HG03025 (cell line): ENCODE measurements at regions not wholly inside any gene's neighbourhood (a gene's known extent, or its start where the extent isn't known, plus 50 kb on each side); places are given as distances from the start of the nearest gene placed in this dataset.
"Not testable (repeated sequence)": the region's sequence is repeated elsewhere in the genome, so short reads cannot be mapped to it uniquely, and the experiment has no call there.

Source experiments
- ATAC-seq: cut with Tn5 transposase; IDR thresholded peaks from one replicate; pipeline ENCODE4 v1.9.1; 2021; ENCODE audit warnings: mild to moderate bottlenecking, moderate library complexity; ENCODE audit not compliant: unreplicated experiment, low FRiP score

DNA sequence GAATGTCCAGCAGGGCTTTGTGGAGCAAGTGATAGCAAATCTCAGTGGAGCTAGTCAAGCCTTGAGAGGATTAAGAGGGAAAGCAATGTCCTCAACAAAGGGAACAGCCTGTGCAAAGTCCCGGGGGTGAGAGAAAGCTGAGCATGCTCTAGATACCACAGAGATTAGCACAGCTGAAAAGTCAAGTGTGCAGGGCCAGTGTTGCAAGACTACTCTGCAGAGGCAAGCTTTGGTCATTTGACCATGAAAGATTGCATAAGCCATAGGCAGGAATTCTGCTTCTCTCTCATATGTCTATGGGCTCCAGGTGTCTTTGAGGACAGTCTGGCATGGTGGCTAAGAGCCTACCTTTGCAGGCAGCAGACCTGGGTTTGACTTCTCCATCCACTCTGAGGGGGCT is 181.0 kb upstream of the JUN start:
- no peak for ATAC-seq

DNA sequence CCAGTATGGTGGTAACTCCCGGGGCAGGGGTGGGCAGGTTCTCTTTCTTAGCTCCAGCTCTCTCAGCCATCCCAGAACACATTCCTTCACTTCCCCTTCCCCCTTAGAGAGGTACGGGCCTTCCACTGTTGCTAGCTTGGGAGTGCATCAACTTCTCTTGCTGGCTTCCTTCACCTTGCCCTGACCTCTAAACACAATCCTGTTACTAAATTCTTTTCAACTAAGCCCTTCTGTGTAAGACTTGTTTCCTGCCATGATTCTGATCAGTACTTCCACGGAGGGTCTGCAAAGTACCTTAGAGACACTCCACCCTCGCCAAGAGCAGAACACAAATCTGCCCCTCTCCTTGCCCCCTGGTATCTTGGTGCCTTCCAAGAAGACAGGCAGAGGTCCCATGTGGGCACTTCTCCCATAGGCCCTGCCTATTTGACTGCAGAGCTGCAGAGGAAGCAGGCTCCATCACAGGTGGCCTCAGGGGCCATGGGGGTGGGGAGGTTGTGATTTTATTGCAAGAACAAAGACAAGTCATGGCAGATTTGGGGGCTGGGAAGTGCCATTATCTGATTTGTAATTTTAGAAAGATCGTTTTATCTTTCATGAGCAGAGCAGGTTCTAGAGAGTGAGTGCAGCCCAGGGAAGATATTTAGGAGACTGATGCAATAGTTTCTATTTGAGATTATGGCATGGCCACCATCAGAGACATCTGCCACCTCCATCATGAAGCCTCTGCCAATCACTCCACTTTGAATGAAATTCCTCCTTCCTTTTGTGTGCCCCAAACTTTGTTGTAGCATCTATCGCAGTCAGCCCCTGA is 182.5 kb upstream of the JUN start:
- ATAC-seq = no peak

DNA sequence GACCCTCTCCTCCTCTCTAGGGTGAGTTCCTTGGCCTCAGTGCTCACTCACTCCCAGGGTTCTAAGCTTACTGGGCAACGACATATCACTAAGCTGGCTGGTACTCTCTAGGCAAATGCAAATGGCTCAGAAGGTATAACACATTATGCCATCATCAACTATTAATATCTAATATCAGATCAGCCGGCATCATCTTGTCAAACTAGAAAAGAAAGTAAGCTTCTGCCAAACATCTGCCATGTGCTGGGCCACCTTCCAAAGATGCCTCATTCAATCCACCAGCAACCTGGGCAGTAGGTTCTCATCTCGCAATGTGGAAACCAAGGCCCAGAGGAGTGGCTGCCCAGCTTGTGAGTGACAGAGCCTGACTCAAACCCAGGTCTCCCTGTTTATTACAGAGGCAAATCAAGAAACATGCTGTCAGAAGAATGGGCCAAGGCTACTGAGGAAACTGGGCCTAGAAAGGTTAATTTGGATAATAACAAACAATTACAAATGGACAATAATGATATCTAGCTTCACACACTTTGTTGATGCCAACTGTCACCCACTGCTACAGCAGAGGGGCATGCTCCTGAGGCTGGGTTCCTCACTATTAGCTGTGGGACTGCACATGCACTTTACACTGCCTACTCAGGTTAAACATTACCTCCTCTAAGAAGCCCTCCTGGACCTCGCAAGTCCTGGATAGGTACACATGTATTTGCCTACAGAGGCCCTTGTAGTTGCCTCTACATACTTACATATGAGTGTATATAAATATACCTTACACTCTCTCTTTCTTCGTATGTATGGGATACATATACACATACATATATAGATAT is 183.3 kb upstream of the JUN start:
- ATAC-seq = no peak

DNA sequence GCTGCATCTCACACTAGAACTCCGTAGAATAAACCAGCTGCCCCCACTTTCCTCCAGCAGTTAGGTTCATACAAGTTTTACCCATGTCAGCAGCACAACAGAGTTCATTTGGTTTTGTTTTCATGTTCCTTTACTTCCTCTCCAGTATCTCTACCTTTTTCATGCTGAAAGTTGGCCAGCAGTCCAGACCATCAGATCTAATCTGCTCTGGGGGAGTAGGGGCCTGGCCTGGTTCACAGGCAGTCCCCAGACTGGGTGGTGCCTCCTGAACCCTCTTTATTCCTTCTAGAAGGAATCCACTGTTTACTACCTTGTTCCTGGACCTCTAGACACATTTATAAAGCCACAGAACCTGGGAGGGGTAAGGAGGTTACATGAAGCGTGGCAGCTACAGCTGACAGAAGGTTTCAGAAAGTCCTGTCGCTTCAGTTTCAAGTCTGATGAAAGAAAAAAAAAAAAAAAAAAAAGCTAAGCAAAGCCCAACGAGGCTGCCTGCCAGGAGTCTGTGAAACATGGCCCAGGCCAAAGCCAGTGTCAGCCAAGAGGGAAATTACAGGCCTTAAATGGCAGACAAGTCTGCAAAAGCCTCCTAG is 184.6 kb upstream of the JUN start:
- ATAC-seq = peak; percentile 82

DNA sequence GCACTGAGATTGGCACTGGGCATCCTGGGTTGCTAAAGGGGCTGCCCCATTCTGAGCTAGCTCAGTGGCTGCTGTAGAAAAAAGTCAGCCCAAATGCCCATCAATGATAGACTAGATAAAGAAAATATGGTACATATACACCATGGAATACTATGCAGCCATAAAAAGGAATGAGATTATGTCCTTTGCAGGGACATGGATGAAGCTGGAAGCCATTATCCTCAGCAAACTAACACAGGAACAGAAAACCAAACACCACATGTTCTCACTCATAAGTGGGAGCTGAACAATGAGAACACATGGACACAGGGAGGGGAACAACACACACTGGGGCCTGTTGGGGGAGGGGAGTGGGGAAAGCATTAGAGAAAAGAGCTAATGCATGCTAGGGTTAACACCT is 185.3 kb upstream of the JUN start:
- not testable (repeated sequence) for ATAC-seq

DNA sequence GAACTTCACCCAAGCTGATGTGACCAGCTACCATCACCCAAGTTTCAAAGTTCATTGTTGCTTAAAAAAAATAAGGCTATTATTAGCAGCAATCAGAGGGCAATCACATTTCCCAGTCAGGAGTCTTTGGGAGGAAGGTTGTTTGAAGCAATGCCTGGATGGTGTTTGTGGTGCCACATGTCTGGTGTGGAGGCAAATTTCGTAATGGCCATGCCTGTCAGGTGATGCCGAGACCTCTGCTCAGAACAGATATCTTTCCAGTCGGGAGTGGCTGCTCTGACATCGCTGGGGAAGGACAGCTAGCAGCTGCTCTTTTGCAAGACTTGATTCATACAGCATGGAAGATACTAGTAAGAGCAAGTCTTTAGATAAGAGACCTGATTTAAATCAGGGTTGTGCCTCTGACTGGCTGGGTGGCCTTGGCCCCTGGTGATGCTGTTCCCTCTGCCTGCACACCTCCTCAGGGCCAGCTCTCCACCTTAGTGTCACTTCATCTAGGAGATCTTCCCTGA is 187.8 kb upstream of the JUN start:
- no peak for ATAC-seq

DNA sequence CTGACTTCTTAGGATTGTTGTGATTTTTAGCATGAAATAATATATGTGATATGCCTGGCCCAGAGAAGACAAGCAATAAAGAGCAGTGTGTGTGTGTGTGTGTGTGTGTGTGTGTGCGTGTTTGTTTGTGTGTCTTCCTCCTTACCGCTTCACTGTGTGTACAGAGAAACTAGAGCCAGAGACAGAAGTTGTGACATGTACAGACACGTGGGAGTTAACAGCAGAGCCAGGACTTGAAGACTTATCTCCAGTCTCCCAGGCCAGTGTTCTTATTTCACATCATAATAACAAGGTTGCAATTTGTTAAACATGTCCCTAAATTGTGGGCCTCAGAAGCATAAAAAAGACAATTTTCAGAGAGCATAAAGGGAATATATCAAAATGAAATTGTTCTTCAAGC is 192.0 kb upstream of the JUN start:
- ATAC-seq = no peak

DNA sequence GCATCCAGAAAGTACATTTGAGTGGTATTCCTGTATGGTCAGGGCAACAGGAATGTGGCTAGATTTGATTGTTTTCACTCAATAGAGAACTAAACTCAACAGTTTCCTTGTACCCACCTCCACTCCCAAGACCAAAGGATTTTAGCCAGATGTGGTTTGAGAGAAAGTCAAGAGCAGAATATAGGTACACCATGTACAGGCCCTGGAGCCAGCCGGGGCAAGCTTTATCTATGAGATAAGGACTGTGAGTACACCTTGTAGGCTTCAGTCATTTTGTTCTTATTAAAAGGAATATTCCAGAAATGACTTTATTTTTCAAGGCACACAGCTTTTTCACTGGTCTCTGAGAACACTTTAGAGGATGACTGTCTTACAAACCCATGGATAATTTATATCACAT is 192.4 kb upstream of the JUN start:
- no peak for ATAC-seq

DNA sequence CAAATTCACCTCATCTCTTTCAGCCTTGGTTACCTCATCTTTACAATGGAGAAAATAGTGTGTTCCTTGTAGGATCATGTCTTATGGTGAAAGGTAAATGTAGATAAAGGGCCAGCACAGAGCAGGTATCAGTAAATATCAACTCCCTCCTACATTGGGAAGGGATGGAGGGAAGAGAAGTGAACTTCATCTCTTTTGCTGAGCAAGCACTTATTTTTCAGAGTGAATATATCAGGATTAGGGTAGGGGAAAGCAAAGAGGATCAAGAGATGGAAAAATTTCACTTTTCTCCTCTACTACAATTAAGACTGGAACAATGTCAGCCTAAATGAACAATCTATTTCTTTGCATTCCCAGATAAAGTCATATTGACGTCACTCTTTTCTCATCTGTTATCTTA is 193.8 kb upstream of the JUN start:
- no peak for ATAC-seq

DNA sequence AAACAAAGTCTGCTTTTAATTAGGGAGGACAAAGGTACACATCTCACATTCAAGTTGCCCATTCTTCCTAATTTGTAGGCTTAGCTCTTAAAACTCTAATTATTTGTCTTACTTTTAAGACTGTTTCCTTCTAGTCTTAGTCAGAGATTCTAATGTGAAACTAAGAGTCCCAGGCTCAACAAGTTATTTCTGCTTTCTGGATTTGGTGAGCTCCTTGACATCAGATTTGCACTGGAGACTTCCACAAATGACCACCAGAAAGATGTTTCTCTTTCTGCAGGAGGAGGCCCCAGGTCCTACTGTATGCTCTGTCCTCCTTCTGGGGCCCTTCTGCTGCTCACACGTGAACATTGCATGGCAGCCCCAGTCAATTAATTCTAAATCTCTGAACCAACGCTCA is 194.2 kb upstream of the JUN start:
- no peak for ATAC-seq

DNA sequence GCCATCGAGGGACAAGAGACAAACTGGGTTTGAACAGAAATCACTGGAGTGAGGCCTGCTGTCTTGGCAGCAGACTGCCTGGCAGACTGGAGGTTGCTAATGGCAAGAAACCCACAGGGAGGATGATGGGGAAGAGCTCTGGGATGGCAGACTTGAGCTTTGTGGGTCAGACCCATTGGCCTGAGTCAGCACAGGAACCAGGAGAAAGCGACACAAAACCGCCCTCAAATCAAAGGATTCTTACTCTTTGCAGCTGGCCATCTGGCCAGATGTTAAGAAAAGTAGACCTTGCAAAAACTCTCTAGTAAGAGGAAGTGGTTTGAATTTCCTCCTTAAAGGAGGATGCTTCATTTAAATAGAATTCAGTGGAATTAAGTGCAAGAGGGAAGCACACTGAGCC is 195.2 kb upstream of the JUN start:
- no peak for ATAC-seq

DNA sequence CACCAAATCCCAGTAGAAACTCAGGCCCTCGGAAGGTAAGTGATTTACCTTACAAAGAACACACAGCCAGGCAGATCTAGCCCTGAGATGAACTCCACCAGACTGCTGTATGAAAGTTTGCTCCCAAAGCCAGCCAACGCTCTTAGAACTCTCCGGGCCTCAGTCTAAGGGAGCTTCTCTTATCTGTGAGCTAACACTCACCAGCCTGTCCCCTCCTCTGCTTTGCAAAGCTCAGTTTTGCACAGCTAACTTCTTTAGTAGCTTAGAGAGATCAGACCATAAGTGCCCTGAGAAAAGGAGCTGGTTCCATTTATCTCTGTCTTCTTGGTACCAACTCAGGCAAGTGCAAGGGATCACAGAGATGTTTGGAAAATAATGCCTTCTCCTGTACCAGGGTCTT is 195.8 kb upstream of the JUN start:
- no peak for ATAC-seq

DNA sequence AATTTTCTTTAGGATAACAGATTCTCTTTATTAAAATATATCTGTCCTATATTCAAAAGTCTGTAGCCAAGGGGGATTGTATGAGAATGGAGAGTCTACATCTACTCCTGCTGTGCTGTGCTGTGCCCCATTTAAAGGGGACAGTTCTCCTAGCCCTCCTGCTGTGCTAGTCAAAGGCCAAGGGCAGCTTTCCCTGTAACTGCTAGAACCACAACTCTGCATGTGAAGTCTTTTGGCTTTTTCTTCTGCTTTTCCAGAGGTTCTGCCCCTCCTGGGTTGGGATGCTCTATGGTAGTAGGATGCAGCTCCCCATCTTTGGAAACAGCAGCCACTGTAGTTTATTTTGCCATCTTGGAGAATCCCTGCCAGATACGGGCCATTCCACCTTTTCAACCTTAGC is 197.5 kb upstream of the JUN start:
- no peak for ATAC-seq

DNA sequence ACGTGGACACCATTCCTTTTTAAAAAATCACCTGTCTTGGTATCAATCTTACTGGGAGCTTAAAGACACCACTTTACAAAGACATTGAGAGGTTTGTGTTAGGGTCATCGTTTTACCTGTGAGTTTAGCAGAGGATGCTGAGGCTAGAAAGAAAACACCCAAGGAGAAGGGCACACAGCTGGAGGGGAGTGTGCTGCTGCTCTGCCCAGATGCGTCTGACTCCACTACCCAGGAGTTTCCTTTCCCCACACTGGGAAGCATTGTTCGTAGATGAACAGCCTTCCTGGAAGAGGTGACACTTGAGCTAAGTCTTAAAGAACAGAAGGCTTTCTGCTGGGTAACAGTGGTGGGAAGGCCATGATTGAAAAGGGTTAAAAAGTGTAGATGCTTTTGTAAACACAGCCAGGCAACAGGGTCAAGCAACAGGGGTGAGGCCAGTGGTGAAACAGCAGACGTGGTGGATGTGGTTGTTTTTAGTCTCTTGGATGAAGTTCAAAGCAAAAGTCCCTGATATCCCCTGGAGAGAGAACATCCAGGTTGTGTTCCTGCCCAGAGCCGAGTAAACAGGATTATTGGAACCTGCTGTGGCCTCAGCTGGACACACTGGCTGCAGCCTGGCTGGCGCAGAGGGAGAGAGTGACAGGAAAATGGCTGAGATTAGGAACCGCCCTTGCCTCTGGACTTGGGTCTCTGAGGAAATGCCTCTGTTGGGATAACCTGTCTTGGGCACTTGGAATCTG is 198.6 kb upstream of the JUN start:
- no peak for ATAC-seq

DNA sequence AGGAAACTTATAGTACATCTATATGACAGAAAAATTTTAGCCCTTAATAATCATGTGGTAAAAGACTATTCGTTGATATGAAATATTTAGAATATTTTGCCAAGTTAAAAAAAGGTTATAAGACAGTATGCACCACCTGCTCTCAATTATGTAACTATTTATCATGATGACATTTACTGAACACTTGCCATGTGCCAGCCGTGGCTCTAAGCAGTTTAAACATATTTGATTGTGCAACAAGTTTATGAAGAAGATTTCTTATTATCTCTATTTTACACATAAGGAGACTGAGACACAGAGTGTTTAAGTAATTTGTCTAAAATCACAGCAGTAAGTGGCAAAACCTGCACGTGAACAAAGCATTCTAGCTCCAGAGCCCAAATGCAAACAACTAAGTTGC is 199.3 kb upstream of the JUN start:
- no peak for ATAC-seq

DNA sequence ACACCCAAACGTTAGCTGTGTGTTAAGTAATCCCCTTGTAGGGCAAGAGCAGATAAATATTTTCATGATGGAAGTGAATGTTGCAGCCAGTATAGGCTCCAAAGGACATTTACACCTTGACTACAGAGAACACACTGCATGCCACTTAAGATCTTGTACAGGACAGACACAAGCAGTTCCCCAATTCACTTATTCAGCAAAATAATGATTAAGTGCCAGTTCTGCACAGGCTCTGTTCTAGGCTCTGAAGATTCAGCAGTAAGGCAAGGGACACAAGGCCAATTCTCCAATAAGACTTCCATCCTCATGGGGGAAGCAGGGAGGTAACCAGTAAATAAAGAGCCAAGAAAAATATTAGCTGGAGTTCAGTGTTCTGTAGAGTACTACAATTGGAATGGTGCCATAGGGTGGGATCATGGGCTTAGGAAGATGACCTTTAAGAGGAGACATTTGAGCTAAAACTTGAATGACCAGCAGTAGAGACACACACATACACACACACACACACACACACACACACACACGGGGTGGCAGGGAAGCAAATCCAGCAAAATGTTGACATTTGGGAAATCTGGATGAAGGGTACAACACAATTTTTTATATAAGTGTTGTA is 199.9 kb upstream of the JUN start:
- ATAC-seq = no peak

DNA sequence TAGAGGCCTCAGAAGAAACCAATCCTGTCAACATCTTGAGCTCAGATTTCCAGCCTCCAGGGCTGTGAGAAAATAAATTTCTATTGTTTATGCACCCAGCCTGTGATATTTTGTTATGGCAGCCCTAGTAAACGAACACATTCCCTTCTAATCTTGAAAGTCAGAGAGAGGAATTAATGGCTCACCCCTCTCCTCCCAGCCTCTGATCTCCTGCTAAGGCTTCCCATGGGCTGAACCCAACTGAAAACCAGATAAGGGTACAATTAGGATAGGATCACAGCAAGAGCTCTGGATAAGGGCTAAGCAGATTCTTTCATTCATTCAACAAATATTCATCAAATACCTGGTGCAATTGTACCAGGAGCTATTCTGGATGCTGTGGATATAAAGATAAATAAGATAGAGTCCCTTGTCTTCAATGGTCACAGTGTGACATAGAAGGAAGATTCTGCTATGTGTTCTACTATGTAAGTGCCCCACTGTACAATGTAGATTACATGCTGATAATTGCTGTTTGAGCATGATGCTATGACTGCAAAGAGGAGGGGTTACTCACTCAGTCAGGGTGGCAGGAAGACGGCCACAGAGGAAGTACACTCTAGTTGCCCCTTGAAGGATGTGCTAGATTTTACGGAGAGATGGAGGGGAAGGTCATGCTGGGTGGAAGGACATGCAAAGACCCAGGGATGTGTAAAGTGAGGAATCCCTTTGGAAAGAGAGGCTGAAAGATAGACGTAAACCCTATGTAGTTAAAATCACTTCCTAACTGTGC is 203.3 kb upstream of the JUN start:
- ATAC-seq = no peak

DNA sequence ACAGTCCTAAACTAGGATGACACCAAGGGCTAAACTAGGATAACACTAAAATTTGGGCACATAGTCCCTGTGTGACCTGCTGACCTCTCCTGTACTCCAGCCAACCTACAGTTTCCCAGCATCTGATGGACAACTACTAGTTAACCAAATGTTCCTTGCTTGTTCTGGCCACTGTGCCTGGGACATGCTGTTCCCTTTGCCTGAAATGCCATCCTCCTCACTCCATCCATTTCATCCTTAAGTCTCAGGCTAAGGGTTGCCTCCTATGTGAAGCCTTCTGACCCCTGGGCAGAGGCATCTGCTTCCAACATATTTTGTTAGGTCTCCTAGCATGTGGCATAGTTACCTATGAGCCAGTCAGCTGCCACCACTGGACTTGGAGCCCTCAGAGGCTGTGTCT is 204.9 kb upstream of the JUN start:
- no peak for ATAC-seq

DNA sequence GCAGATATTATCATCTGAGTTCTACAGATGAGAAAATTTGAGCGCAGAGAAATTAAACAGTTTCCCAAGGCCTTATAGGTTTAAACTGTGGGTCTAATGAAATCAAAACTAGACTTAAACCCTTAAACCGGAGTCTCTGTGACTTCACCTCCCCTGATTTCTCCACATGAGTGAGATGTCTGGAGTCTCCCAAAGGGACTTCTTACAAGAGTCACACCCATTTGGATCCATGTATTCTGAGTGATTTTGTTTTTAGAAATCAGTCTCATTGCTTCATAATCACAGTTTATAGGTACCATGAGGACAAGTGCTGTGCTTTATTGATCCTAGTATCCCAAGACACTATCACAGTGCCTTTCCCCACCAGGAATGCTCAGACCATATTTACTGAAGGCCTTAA is 206.0 kb upstream of the JUN start:
- ATAC-seq = no peak

DNA sequence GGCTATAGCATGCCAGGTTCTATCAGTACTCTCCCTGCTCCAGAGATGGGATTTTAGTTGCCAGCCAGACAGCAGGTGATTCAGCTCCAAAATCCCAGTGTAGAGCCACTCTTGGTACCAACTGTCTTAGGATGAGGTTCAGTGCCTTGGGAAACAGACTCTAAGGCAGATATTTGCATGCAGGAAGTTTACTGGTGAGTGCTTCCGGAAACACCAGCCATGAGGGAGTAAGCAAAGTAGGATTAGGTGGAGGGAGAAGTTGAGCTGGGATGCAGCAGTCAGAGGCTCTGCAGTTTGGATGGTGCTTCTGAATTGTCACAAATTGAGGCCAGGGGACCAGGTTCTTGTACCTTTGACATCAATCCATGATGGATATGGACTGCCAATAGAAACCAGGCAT is 207.5 kb upstream of the JUN start:
- ATAC-seq = no peak
